ENCODE measurements at regions not wholly inside any gene's neighbourhood (a gene's known extent, or its start where the extent isn't known, plus 50 kb on each side); places are given as distances from the start of the nearest gene placed in this dataset.
"Not testable (repeated sequence)": the region's sequence is repeated elsewhere in the genome, so short reads cannot be mapped to it uniquely, and the experiment has no call there.

- not testable (repeated sequence) for TF ChIP-seq GLIS3 (CRISPR knock-in tag; IDR thresholded peaks at IDR 0.05); CREB5 (CRISPR knock-in tag; IDR thresholded peaks at IDR 0.05; ENCODE audit: low read depth); RARB (CRISPR knock-in tag; IDR thresholded peaks at IDR 0.05); ZNF8 (CRISPR knock-in tag; IDR thresholded peaks at IDR 0.05); ZNF70 (CRISPR knock-in tag; IDR thresholded peaks at IDR 0.05)
These were observed 91.4 kb upstream of the VGLL4 start for GRCh38 chr3:11735111-11735510.
